ENCODE measurements at regions not wholly inside any gene's neighbourhood (a gene's known extent, or its start where the extent isn't known, plus 50 kb on each side); places are given as distances from the start of the nearest gene placed in this dataset.

GRCh38 chr1:194196562-194196961 lies 1010.1 kb upstream of the B3GALT2 start:
- Mint-ChIP-seq H3K9me3 (no peaks in the 10 kb centered on the region), H3K4me3 (no peak overlapping the region), H3K4me1 (ENCODE audit: low read depth) (no peaks in the 10 kb centered on the region), H3K27me3 (ENCODE audit: low read depth) (no peaks in the 10 kb centered on the region), H3K36me3 (ENCODE audit: low read depth) (no peaks in the 10 kb centered on the region), H3K27ac (no peak overlapping the region)
- no peak for DNase-seq (ENCODE audit: low spot score)

GRCh38 chr1:194194724-194195123 lies 1008.3 kb upstream of the B3GALT2 start:
- Mint-ChIP-seq H3K27me3 (ENCODE audit: low read depth) (no peaks in the 10 kb centered on the region), H3K36me3 (ENCODE audit: low read depth) (no peaks in the 10 kb centered on the region), H3K27ac (no peak overlapping the region), H3K4me1 (ENCODE audit: low read depth) (no peaks in the 10 kb centered on the region), H3K9me3 (no peaks in the 10 kb centered on the region), H3K4me3 (no peak overlapping the region)
- DNase-seq (ENCODE audit: low spot score), result no peak

- Mint-ChIP-seq H3K4me1 (ENCODE audit: low read depth) (no peaks in the 10 kb centered on the region), H3K36me3 (ENCODE audit: low read depth) (no peaks in the 10 kb centered on the region), H3K27me3 (ENCODE audit: low read depth) (no peaks in the 10 kb centered on the region), H3K27ac (no peak overlapping the region), H3K4me3 (no peak overlapping the region), H3K9me3 (no peaks in the 10 kb centered on the region)
- no peak for DNase-seq (ENCODE audit: low spot score)
Observed at GRCh38 chr1:194184974-194185373, 998.6 kb upstream of the B3GALT2 start.

GRCh38 chr1:194184425-194184824 lies 998.0 kb upstream of the B3GALT2 start:
- Mint-ChIP-seq H3K27me3 (ENCODE audit: low read depth) (no peaks in the 10 kb centered on the region), H3K4me3 (no peak overlapping the region), H3K4me1 (ENCODE audit: low read depth) (no peaks in the 10 kb centered on the region), H3K27ac (no peak overlapping the region), H3K36me3 (ENCODE audit: low read depth) (no peaks in the 10 kb centered on the region), H3K9me3 (no peaks in the 10 kb centered on the region)
- DNase-seq (ENCODE audit: low spot score), result no peak

- no peaks in the 10 kb centered on the region for H3K27me3 Mint-ChIP-seq (ENCODE audit: low read depth)
Observed at GRCh38 chr1:194181845-194182244, 995.4 kb upstream of the B3GALT2 start.

GRCh38 chr1:194176212-194176611 lies 989.8 kb upstream of the B3GALT2 start:
- Mint-ChIP-seq H3K4me1 (ENCODE audit: low read depth) (no peaks in the 10 kb centered on the region), H3K4me3 (no peak overlapping the region), H3K9me3 (no peaks in the 10 kb centered on the region), H3K27me3 (ENCODE audit: low read depth) (peaks cover 3% of the 10 kb centered on the region), H3K36me3 (ENCODE audit: low read depth) (no peaks in the 10 kb centered on the region), H3K27ac (no peak overlapping the region)
- no peak for DNase-seq (ENCODE audit: low spot score)

More at GRCh38 chr1:194181845-194182244, 995.4 kb upstream of the B3GALT2 start:
- Mint-ChIP-seq H3K4me3 (no peak overlapping the region), H3K27ac (no peak overlapping the region), H3K9me3 (no peaks in the 10 kb centered on the region), H3K4me1 (ENCODE audit: low read depth) (no peaks in the 10 kb centered on the region), H3K36me3 (ENCODE audit: low read depth) (no peaks in the 10 kb centered on the region)
- DNase-seq (ENCODE audit: low spot score), result no peak

- Mint-ChIP-seq H3K9me3 (no peaks in the 10 kb centered on the region), H3K27ac (no peak overlapping the region), H3K4me3 (no peak overlapping the region), H3K36me3 (ENCODE audit: low read depth) (no peaks in the 10 kb centered on the region), H3K4me1 (ENCODE audit: low read depth) (no peaks in the 10 kb centered on the region), H3K27me3 (ENCODE audit: low read depth) (peaks cover 3% of the 10 kb centered on the region)
- DNase-seq (ENCODE audit: low spot score), result no peak
Observed at GRCh38 chr1:194175251-194175650, 988.8 kb upstream of the B3GALT2 start.

- Mint-ChIP-seq H3K27me3 (ENCODE audit: low read depth) (peaks cover 3% of the 10 kb centered on the region), H3K27ac (no peak overlapping the region), H3K4me1 (ENCODE audit: low read depth) (no peaks in the 10 kb centered on the region), H3K36me3 (ENCODE audit: low read depth) (no peaks in the 10 kb centered on the region), H3K4me3 (no peak overlapping the region), H3K9me3 (no peaks in the 10 kb centered on the region)
- DNase-seq (ENCODE audit: low spot score), result no peak
Observed at GRCh38 chr1:194174528-194174927, 988.1 kb upstream of the B3GALT2 start.

GRCh38 chr1:194171596-194171995 lies 985.2 kb upstream of the B3GALT2 start:
- Mint-ChIP-seq H3K36me3 (ENCODE audit: low read depth) (no peaks in the 10 kb centered on the region), H3K9me3 (no peaks in the 10 kb centered on the region), H3K4me3 (no peak overlapping the region), H3K4me1 (ENCODE audit: low read depth) (no peaks in the 10 kb centered on the region), H3K27me3 (ENCODE audit: low read depth) (peaks cover 3% of the 10 kb centered on the region), H3K27ac (no peak overlapping the region)
- DNase-seq (ENCODE audit: low spot score), result no peak

- Mint-ChIP-seq H3K4me3 (no peak overlapping the region), H3K36me3 (ENCODE audit: low read depth) (no peaks in the 10 kb centered on the region), H3K27ac (no peak overlapping the region), H3K9me3 (no peaks in the 10 kb centered on the region), H3K27me3 (ENCODE audit: low read depth) (peaks cover 3% of the 10 kb centered on the region), H3K4me1 (ENCODE audit: low read depth) (no peaks in the 10 kb centered on the region)
- DNase-seq (ENCODE audit: low spot score), result no peak
Observed at GRCh38 chr1:194167956-194168640, 981.7 kb upstream of the B3GALT2 start.

GRCh38 chr1:194164755-194165154 lies 978.3 kb upstream of the B3GALT2 start:
- Mint-ChIP-seq H3K27me3 (ENCODE audit: low read depth) (no peaks in the 10 kb centered on the region), H3K4me1 (ENCODE audit: low read depth) (no peaks in the 10 kb centered on the region), H3K9me3 (no peaks in the 10 kb centered on the region), H3K27ac (no peak overlapping the region), H3K36me3 (ENCODE audit: low read depth) (no peaks in the 10 kb centered on the region), H3K4me3 (no peak overlapping the region)
- DNase-seq (ENCODE audit: low spot score), result no peak

- Mint-ChIP-seq H3K27ac (no peak overlapping the region), H3K4me3 (no peak overlapping the region), H3K27me3 (ENCODE audit: low read depth) (no peaks in the 10 kb centered on the region), H3K4me1 (ENCODE audit: low read depth) (no peaks in the 10 kb centered on the region), H3K9me3 (no peaks in the 10 kb centered on the region), H3K36me3 (ENCODE audit: low read depth) (no peaks in the 10 kb centered on the region)
- no peak for DNase-seq (ENCODE audit: low spot score)
Observed at GRCh38 chr1:194161591-194161990, 975.2 kb upstream of the B3GALT2 start.

GRCh38 chr1:194159941-194160340 lies 973.5 kb upstream of the B3GALT2 start:
- Mint-ChIP-seq H3K4me1 (ENCODE audit: low read depth) (no peaks in the 10 kb centered on the region), H3K27ac (no peak overlapping the region)

GRCh38 chr1:194155962-194156361 lies 969.5 kb upstream of the B3GALT2 start:
- Mint-ChIP-seq H3K4me1 (ENCODE audit: low read depth) (peaks cover 2% of the 10 kb centered on the region), H3K9me3 (no peaks in the 10 kb centered on the region), H3K27me3 (ENCODE audit: low read depth) (no peaks in the 10 kb centered on the region), H3K27ac (no peak overlapping the region), H3K36me3 (ENCODE audit: low read depth) (no peaks in the 10 kb centered on the region), H3K4me3 (no peak overlapping the region)
- DNase-seq (ENCODE audit: low spot score), result no peak

More at GRCh38 chr1:194159941-194160340, 973.5 kb upstream of the B3GALT2 start:
- DNase-seq (ENCODE audit: low spot score), result no peak
- Mint-ChIP-seq H3K4me3 (no peak overlapping the region), H3K36me3 (ENCODE audit: low read depth) (no peaks in the 10 kb centered on the region), H3K9me3 (no peaks in the 10 kb centered on the region), H3K27me3 (ENCODE audit: low read depth) (no peaks in the 10 kb centered on the region)

- DNase-seq (ENCODE audit: low spot score), result no peak
- H3K27me3 Mint-ChIP-seq (ENCODE audit: low read depth), result no peaks in the 10 kb centered on the region
- no peaks in the 10 kb centered on the region for H3K9me3 Mint-ChIP-seq
- peaks cover 4% of the 10 kb centered on the region for H3K4me1 Mint-ChIP-seq (ENCODE audit: low read depth)
- peak overlapping the region; percentile 42 for H3K27ac Mint-ChIP-seq
- no peaks in the 10 kb centered on the region for H3K36me3 Mint-ChIP-seq (ENCODE audit: low read depth)
- H3K4me3 Mint-ChIP-seq, result peak overlapping the region; percentile 62
Observed at GRCh38 chr1:194151056-194151455, 964.6 kb upstream of the B3GALT2 start.
